ENCODE measurements at regions not wholly inside any gene's neighbourhood (a gene's known extent, or its start where the extent isn't known, plus 50 kb on each side); places are given as distances from the start of the nearest gene placed in this dataset.

DNA sequence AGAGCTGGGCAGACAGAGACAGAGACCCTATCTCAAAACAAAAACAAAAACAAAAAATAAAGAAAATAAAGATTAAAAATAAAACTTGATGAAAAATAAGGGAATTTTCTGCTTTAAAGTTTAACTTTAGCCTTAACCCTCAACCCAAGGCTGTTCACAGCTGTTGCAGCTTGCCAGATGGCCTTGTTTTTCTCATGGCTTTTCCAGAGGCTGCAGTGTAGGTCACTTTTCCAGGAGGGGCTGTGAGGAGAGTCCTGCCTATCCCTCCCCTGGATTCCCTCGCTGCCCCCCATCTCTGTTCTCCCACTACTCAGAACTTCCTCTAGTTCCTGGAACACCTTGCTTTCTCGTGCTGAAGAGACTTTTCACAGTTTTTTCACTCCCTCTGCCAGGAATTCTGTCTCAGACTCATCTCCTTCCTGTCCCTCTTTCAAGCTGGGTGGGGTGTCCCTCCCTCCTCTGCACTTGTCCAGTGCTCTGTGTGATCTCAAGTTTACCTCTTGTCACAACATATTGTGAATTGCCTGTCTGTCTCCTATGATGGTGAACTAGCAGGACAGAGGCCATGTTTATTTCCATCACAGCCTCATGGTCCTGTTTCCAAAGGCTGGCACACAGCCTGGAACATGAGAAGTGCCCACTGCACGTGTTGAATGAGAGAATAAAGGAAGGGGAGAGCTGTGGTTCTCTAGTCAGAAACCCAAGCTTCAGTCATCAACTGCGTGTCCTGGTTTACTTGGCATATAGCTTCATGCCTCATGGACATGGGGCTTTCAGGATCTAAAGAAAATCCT is 69.9 kb upstream of the MSI2 start:
- H3K9me3 Mint-ChIP-seq = no peaks in the 10 kb centered on the region
- Histone ChIP-seq H3K4me3 (ENCODE audit: low read length) (no peak overlapping the region), H3K27me3 (ENCODE audit: control insufficient read depth in 1 of 2, insufficient read depth in 2 of 2, low read length in 2 of 2) (no peaks in the 10 kb centered on the region), H3K9me3 (ENCODE audit: control insufficient read depth in 1 of 2, insufficient read depth in 1 of 2, low read length in 2 of 2) (no peaks in the 10 kb centered on the region), H3K27ac (ENCODE audit: low read depth in 1 of 2, low read length in 2 of 2) (no peak overlapping the region), H3K4me1 (ENCODE audit: insufficient read depth, low read length) (no peaks in the 10 kb centered on the region), H3K36me3 (ENCODE audit: insufficient read depth, low read length) (no peaks in the 10 kb centered on the region)
- POLR2A ChIA-PET = no interaction called here
- ATAC-seq (ENCODE audit: poor library complexity) = no peak
- no peak overlapping the region for H3K27ac Mint-ChIP-seq
- intact Hi-C loops (cut with DNase I, micrococcal nuclease) = no loop called here
- H3K27me3 Mint-ChIP-seq = peaks cover 7% of the 10 kb centered on the region
- H3K4me3 Mint-ChIP-seq = no peak overlapping the region
- TF ChIP-seq CTCF (IDR thresholded peaks at IDR 0.05) = no peak
- DNase-seq = no peak
- no peaks in the 10 kb centered on the region for H3K36me3 Mint-ChIP-seq (ENCODE audit: low read depth)
- no peaks in the 10 kb centered on the region for H3K4me1 Mint-ChIP-seq (ENCODE audit: low read depth)
- CTCF ChIA-PET = no interaction called here

DNA sequence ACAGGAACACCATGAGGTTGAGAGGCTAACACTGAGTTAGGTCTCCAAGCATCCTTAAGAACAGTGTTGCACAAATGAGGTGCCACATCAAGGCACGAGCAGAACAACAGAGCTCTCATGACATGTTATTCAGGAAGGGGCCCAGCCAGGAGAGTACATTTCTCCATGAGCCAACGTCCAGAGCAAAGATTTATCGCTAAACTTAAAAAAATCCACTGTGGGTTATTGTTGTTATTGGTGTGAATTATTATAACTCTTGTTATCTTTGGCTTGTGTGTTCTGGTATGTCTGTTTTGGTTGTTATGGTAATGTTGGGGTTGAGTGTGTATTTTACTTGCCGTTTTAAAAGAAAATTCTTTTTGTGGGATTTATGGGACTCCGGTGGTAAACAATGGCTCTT is 68.9 kb upstream of the MSI2 start:
- CTCF ChIA-PET = no interaction called here
- H3K9me3 Mint-ChIP-seq = no peaks in the 10 kb centered on the region

GRCh38 chr17:57195785-57196460 is 60.4 kb upstream of the MSI2 start:
- Mint-ChIP-seq H3K27ac (no peak overlapping the region), H3K4me3 (no peak overlapping the region), H3K9me3 (no peaks in the 10 kb centered on the region), H3K36me3 (ENCODE audit: low read depth) (no peaks in the 10 kb centered on the region), H3K27me3 (no peaks in the 10 kb centered on the region), H3K4me1 (ENCODE audit: low read depth) (no peaks in the 10 kb centered on the region)
- DNase-seq (no peak), ATAC-seq (ENCODE audit: poor library complexity) (no peak)
- TF ChIP-seq CTCF (IDR thresholded peaks at IDR 0.05) = no peak
- intact Hi-C loops (cut with DNase I, micrococcal nuclease) = no loop called here
- CTCF ChIA-PET = no interaction called here
- no peaks in the 10 kb centered on the region for H3K27me3 ChIP-seq (ENCODE audit: control insufficient read depth in 1 of 2, insufficient read depth in 2 of 2, low read length in 2 of 2)
- no peaks in the 10 kb centered on the region for H3K4me1 ChIP-seq (ENCODE audit: insufficient read depth, low read length)
- POLR2A ChIA-PET = no interaction called here
- peaks cover 0 to 4% of the 10 kb centered on the region in 2 experiments for H3K9me3 ChIP-seq (ENCODE audit: control insufficient read depth in 1 of 2, insufficient read depth in 1 of 2, low read length in 2 of 2)
- H3K4me3 ChIP-seq (ENCODE audit: low read length) = no peak overlapping the region
- H3K27ac ChIP-seq (ENCODE audit: low read depth in 1 of 2, low read length in 2 of 2) = no peak overlapping the region
- no peaks in the 10 kb centered on the region for H3K36me3 ChIP-seq (ENCODE audit: insufficient read depth, low read length)

More for the DNA sequence above, 68.9 kb upstream of the MSI2 start:
- ATAC-seq (ENCODE audit: poor library complexity) (no peak), DNase-seq (no peak)
- Histone ChIP-seq H3K27me3 (ENCODE audit: control insufficient read depth in 1 of 2, insufficient read depth in 2 of 2, low read length in 2 of 2) (no peaks in the 10 kb centered on the region), H3K4me1 (ENCODE audit: insufficient read depth, low read length) (no peaks in the 10 kb centered on the region), H3K36me3 (ENCODE audit: insufficient read depth, low read length) (no peaks in the 10 kb centered on the region), H3K27ac (ENCODE audit: low read depth in 1 of 2, low read length in 2 of 2) (no peak overlapping the region), H3K4me3 (ENCODE audit: low read length) (no peak overlapping the region), H3K9me3 (ENCODE audit: control insufficient read depth in 1 of 2, insufficient read depth in 1 of 2, low read length in 2 of 2) (no peaks in the 10 kb centered on the region)
- intact Hi-C loops (cut with DNase I, micrococcal nuclease) = no loop called here
- POLR2A ChIA-PET = no interaction called here
- peaks cover 7% of the 10 kb centered on the region for H3K27me3 Mint-ChIP-seq
- no peaks in the 10 kb centered on the region for H3K4me1 Mint-ChIP-seq (ENCODE audit: low read depth)
- TF ChIP-seq CTCF (IDR thresholded peaks at IDR 0.05) = no peak
- H3K36me3 Mint-ChIP-seq (ENCODE audit: low read depth) = no peaks in the 10 kb centered on the region
- no peak overlapping the region for H3K4me3 Mint-ChIP-seq
- no peak overlapping the region for H3K27ac Mint-ChIP-seq

Measured in CD4-positive, alpha-beta T cell (primary cell).